Stomach (tissue), 4 donors: ENCODE measurements at regions not wholly inside any gene's neighbourhood (a gene's known extent, or its start where the extent isn't known, plus 50 kb on each side); places are given as distances from the start of the nearest gene placed in this dataset.

ENCODE experiments used
- CTCF ChIP-seq, 7 experiments: fragments of 450-650 bp in 4 of 7; fragments of 200-600 bp in 3 of 7; sonication (generic) in 3 of 7; IDR thresholded peaks; one replicate each; pipeline ENCODE4 v1.5.1; 2016 to 2019; ENCODE audit warnings: antibody characterized with exemption in 7 of 7, control low read depth in 2 of 7, mild to moderate bottlenecking in 1 of 7
- POLR2AphosphoS5 ChIP-seq, 3 donors: sonication (generic); formaldehyde crosslinking; IDR thresholded peaks; one replicate each; pipeline ENCODE4 v1.6.1; 2016; ENCODE audit warnings: antibody characterized with exemption in 3 of 3

GRCh38 chr13:97768134-97768533 is 185.3 kb upstream of the IPO5 start:
- TF ChIP-seq CTCF (IDR thresholded peaks at IDR 0.05) = no peak
- TF ChIP-seq POLR2AphosphoS5 (IDR thresholded peaks at IDR 0.05) = no peak
